ENCODE measurements at regions not wholly inside any gene's neighbourhood (a gene's known extent, or its start where the extent isn't known, plus 50 kb on each side); places are given as distances from the start of the nearest gene placed in this dataset.

DNA sequence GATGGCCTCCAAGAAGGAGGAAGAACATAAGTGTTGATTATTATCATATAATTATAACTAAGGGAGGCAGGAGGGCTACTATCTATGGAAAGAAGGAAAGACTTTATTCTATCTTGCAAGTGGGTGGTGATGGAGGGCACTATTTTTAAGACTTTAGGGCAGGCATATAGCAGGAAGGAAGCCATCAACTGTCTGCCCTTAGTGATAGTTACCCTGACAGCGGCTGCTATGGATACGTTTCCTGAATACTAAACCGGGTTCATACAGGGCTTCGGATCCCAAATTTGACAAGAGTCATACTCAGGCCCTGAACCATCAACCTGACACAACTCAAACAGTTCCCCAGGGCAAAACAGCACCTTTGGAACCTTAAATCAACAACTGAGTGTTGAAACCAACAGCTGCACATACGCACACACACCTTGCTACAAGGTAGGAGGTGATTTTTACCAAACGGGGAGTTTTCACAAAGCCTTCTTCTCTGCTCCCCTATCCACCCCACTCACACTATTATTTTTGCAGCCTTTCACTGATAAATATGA lies 397.2 kb downstream of the OMA1 start:
- Histone ChIP-seq H3K27ac (ENCODE audit: low read depth in 2 of 2, low read length in 1 of 2) (no peak overlapping the region), H3K9me2 (no peaks in the 10 kb centered on the region), H3K4me3 (ENCODE audit: low read depth in 2 of 2, low read length in 1 of 2) (no peak overlapping the region), H3K79me2 (ENCODE audit: insufficient read depth) (no peaks in the 10 kb centered on the region), H3K9me3 (no peaks in the 10 kb centered on the region), H4K20me1 (ENCODE audit: insufficient read depth) (no peaks in the 10 kb centered on the region), H3K27me3 (ENCODE audit: insufficient read depth) (no peaks in the 10 kb centered on the region), H3K36me3 (replicated peaks in 1 of 2; ENCODE audit: control insufficient read depth in 1 of 2, insufficient read depth in 2 of 2, low read length in 1 of 2) (no peaks in the 10 kb centered on the region), H3K4me1 (ENCODE audit: control insufficient read depth in 1 of 2, insufficient read depth in 2 of 2, low read depth in 1 of 2, low read length in 1 of 2) (peaks cover 0 to 6% of the 10 kb centered on the region in 2 experiments; a peak in 2 of 4 replicates), H2AFZ (ENCODE audit: low read depth) (no peak overlapping the region), H3F3A (replicated peaks; ENCODE audit: insufficient read depth) (no peaks in the 10 kb centered on the region), H3K4me2 (no peak overlapping the region), H3K9ac (no peak overlapping the region)
- ChIA-PET CTCF (interaction anchor here (0.9 to 1.7 kb wide), 3 partner anchors 9 to 1318 kb away, joined by 3 to 10 read pairs (median 3); no protein-coding TSS in a partner anchor), POLR2A (no interaction called here)
- DNase-seq = no peak
- no peak for TF ChIP-seq JUND (IDR thresholded peaks at IDR 0.05)
- TF ChIP-seq SMC3 (IDR thresholded peaks at IDR 0.05; ENCODE audit: low read depth, low read length) = no peak
- no peak for TF ChIP-seq MXI1 (IDR thresholded peaks at IDR 0.05; ENCODE audit: low read depth, low read length)
- TF ChIP-seq, protein P1, sequence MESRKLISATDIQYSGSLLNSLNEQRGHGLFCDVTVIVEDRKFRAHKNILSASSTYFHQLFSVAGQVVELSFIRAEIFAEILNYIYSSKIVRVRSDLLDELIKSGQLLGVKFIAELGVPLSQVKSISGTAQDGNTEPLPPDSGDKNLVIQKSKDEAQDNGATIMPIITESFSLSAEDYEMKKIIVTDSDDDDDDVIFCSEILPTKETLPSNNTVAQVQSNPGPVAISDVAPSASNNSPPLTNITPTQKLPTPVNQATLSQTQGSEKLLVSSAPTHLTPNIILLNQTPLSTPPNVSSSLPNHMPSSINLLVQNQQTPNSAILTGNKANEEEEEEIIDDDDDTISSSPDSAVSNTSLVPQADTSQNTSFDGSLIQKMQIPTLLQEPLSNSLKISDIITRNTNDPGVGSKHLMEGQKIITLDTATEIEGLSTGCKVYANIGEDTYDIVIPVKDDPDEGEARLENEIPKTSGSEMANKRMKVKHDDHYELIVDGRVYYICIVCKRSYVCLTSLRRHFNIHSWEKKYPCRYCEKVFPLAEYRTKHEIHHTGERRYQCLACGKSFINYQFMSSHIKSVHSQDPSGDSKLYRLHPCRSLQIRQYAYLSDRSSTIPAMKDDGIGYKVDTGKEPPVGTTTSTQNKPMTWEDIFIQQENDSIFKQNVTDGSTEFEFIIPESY (IDR thresholded peaks at IDR 0.05; ENCODE audit: borderline replicate concordance, low read depth) = no peak
- TF ChIP-seq SIN3A (IDR thresholded peaks at IDR 0.05; ENCODE audit: borderline replicate concordance, low read depth, low read length) = no peak
- 44% methylated on average over 6 of the region's 6 CpGs for WGBS (ENCODE audit: low lambda C conversion rate)

DNA sequence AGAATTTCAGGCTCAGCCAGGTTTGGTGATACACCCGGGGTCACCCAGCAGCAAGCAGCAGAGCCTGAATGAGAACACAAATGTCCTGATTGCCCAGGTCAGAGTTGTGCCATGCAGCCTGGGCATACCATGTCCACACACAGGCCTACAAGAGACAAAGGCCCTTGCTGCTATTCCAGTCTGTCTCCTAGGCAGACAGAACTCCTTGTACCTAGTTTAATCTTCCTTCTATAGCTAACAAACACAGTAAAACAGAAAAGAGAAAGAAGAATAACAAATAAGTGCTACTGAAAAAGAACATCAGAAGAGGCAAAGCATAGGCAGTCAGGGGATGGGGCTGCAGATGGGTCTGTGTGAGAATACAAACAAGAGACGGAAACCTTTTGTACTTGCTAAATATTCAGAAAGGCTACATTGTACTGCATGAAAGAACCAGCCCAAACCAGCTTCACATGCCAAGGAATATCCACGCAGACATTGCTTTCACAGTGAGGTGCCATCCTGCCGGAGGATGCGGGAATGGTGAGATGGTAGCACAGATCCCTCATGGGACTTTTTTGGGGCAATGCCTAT lies 401.7 kb downstream of the OMA1 start:
- ChIA-PET POLR2A (no interaction called here), CTCF (interaction anchor here (0.9 to 1.8 kb wide), 2 partner anchors 10 to 100 kb away, joined by 3 to 6 read pairs; no protein-coding TSS in a partner anchor)
- TF ChIP-seq RXRA (IDR thresholded peaks at IDR 0.05; ENCODE audit: borderline replicate concordance, low read depth) = no peak
- TF ChIP-seq TAF1 (IDR thresholded peaks at IDR 0.05; ENCODE audit: borderline replicate concordance, low read depth, low read length) = no peak
- TF ChIP-seq TEAD4 (IDR thresholded peaks at IDR 0.05; ENCODE audit: borderline replicate concordance, insufficient read depth) = no peak
- no peak for TF ChIP-seq CHD2 (IDR thresholded peaks at IDR 0.05; ENCODE audit: low read length, partially characterized antibody)
- TF ChIP-seq, protein P2, sequence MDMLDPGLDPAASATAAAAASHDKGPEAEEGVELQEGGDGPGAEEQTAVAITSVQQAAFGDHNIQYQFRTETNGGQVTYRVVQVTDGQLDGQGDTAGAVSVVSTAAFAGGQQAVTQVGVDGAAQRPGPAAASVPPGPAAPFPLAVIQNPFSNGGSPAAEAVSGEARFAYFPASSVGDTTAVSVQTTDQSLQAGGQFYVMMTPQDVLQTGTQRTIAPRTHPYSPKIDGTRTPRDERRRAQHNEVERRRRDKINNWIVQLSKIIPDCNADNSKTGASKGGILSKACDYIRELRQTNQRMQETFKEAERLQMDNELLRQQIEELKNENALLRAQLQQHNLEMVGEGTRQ (IDR thresholded peaks at IDR 0.05; ENCODE audit: borderline replicate concordance, low read depth, low read length) = no peak
- no peak for TF ChIP-seq RAD21 (IDR thresholded peaks at IDR 0.05; ENCODE audit: low read length)
- TF ChIP-seq, protein P3, sequence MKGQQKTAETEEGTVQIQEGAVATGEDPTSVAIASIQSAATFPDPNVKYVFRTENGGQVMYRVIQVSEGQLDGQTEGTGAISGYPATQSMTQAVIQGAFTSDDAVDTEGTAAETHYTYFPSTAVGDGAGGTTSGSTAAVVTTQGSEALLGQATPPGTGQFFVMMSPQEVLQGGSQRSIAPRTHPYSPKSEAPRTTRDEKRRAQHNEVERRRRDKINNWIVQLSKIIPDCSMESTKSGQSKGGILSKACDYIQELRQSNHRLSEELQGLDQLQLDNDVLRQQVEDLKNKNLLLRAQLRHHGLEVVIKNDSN (IDR thresholded peaks at IDR 0.05; ENCODE audit: borderline replicate concordance, low read depth) = no peak
- Histone ChIP-seq H3K79me2 (ENCODE audit: insufficient read depth) (no peaks in the 10 kb centered on the region), H3K4me2 (no peak overlapping the region), H4K20me1 (ENCODE audit: insufficient read depth) (no peaks in the 10 kb centered on the region), H3K36me3 (replicated peaks in 1 of 2; ENCODE audit: control insufficient read depth in 1 of 2, insufficient read depth in 2 of 2, low read length in 1 of 2) (no peaks in the 10 kb centered on the region), H3K27ac (ENCODE audit: low read depth in 2 of 2, low read length in 1 of 2) (peak overlapping the region in 1 of 2 experiments; percentile 64; a peak in 1 of 4 replicates), H3F3A (replicated peaks; ENCODE audit: insufficient read depth) (no peaks in the 10 kb centered on the region), H3K9me2 (no peaks in the 10 kb centered on the region), H3K27me3 (ENCODE audit: insufficient read depth) (no peaks in the 10 kb centered on the region), H3K9me3 (no peaks in the 10 kb centered on the region), H3K4me3 (ENCODE audit: low read depth in 2 of 2, low read length in 1 of 2) (no peak overlapping the region), H2AFZ (ENCODE audit: low read depth) (no peak overlapping the region), H3K4me1 (ENCODE audit: control insufficient read depth in 1 of 2, insufficient read depth in 2 of 2, low read depth in 1 of 2, low read length in 1 of 2) (peaks cover 0 to 10% of the 10 kb centered on the region in 2 experiments; a peak in 2 of 4 replicates), H3K9ac (no peak overlapping the region)
- 60% methylated on average over 5 of the region's 5 CpGs for WGBS (ENCODE audit: low lambda C conversion rate)
- DNase-seq = no peak

Measured in SK-N-SH (cell line).